NB4 (cell line): ENCODE measurements at regions not wholly inside any gene's neighbourhood (a gene's known extent, or its start where the extent isn't known, plus 50 kb on each side); places are given as distances from the start of the nearest gene placed in this dataset.

Experiments
- MYC ChIP-seq: IDR thresholded peaks from 2 replicates; pipeline ENCODE4 v1.6.1; 2011; ENCODE audit warnings: low read depth, low read length
- POLR2A ChIP-seq: IDR thresholded peaks from 2 replicates; pipeline ENCODE4 v1.6.1; 2011; ENCODE audit warnings: mild to moderate bottlenecking; ENCODE audit not compliant: insufficient read length; ENCODE audit errors: extremely low read depth
- TF ChIP-seq, protein P1 (sequence below): IDR thresholded peaks from one replicate; pipeline ENCODE4 v1.5.1; 2012; ENCODE audit warnings: low read depth, low read length
- TF ChIP-seq, protein P2 (sequence below): IDR thresholded peaks from 2 replicates; pipeline ENCODE4 v1.6.1; 2011; ENCODE audit warnings: low read depth, low read length

DNA sequence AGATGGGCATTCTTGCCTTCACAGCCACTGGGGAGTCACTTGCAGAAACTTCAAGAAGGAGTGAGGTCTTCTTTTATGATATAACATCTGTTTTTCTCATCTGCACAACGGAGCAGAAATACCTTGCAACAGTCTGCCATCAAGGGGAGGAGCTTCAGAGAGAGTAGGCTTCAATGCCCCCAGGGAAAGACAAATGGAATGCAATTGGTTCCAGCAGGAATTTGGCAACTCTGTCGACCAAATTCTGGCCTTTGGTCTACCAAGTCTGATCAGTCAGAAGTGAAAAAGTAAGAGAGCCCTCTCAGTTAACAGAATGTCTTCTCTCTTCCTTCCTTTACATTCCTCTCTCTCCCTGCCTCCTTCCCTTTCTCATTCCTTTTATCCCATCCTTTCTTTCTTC lies 229.3 kb downstream of the IDS start:
- TF ChIP-seq, protein P1, sequence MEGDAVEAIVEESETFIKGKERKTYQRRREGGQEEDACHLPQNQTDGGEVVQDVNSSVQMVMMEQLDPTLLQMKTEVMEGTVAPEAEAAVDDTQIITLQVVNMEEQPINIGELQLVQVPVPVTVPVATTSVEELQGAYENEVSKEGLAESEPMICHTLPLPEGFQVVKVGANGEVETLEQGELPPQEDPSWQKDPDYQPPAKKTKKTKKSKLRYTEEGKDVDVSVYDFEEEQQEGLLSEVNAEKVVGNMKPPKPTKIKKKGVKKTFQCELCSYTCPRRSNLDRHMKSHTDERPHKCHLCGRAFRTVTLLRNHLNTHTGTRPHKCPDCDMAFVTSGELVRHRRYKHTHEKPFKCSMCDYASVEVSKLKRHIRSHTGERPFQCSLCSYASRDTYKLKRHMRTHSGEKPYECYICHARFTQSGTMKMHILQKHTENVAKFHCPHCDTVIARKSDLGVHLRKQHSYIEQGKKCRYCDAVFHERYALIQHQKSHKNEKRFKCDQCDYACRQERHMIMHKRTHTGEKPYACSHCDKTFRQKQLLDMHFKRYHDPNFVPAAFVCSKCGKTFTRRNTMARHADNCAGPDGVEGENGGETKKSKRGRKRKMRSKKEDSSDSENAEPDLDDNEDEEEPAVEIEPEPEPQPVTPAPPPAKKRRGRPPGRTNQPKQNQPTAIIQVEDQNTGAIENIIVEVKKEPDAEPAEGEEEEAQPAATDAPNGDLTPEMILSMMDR, result no peak
- TF ChIP-seq POLR2A, result no peak
- no peak for TF ChIP-seq MYC
- TF ChIP-seq, protein P2, sequence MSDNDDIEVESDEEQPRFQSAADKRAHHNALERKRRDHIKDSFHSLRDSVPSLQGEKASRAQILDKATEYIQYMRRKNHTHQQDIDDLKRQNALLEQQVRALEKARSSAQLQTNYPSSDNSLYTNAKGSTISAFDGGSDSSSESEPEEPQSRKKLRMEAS, result no peak
